AG04450 (cell line): ENCODE measurements at regions not wholly inside any gene's neighbourhood (a gene's known extent, or its start where the extent isn't known, plus 50 kb on each side); places are given as distances from the start of the nearest gene placed in this dataset.

Experiments
- CTCF ChIA-PET: fragments of 300-600, 350-600 bp; formaldehyde crosslinking; extraction: SDS; loops from one replicate; lab custom pipeline; 2022; ENCODE audit warnings: antibody characterized with exemption, inconsistent platforms; lab: Charles Lee
- POLR2A ChIA-PET: fragments of 350-600 bp; formaldehyde crosslinking; extraction: SDS; loops from one replicate; lab custom pipeline; 2021; ENCODE audit warnings: antibody characterized with exemption, inconsistent platforms; lab: Yijun Ruan, JAX
- DNase-seq: peaks from one replicate; pipeline ENCODE4 v3.0.0-alpha.2; 2011; ENCODE audit warnings: low read depth, low spot score
- H3K27ac ChIP-seq: one replicate; pipeline ENCODE4 v1.5.1; 2012; ENCODE audit warnings: low read depth, low read length, control low read depth
- H3K27me3 ChIP-seq: one replicate; pipeline ENCODE4 v1.6.0; 2012; ENCODE audit warnings: low read length; ENCODE audit not compliant: control insufficient read depth, insufficient read depth
- H3K4me3 ChIP-seq: 2 replicates; pipeline ENCODE4 v1.5.1; 2011; ENCODE audit warnings: mild to moderate bottlenecking, low read depth, low read length, control low read depth
- H3K9me3 ChIP-seq: 2 replicates; pipeline ENCODE4 v1.5.1; 2012; ENCODE audit warnings: low read length; ENCODE audit not compliant: control insufficient read depth, insufficient read depth
- CTCF ChIP-seq: IDR thresholded peaks from 2 replicates; pipeline ENCODE4 v1.5.1; 2011; ENCODE audit warnings: low read depth, low read length, control low read depth, inconsistent platforms

- DNase-seq, result no peak
- CTCF ChIA-PET, result no interaction called here
These were observed 1672.5 kb upstream of the DDX18 start for GRCh38 chr2:116141891-116142474.

GRCh38 chr2:116142644-116143227, 1671.8 kb upstream of the DDX18 start:
- DNase-seq, result no peak
- Histone ChIP-seq H3K9me3 (peaks cover 15% of the 10 kb centered on the region), H3K4me3 (no peak overlapping the region), H3K27me3 (no peaks in the 10 kb centered on the region), H3K27ac (no peak overlapping the region)
- POLR2A ChIA-PET, result no interaction called here
- CTCF ChIA-PET, result no interaction called here
- TF ChIP-seq CTCF, result no peak

More at GRCh38 chr2:116141891-116142474, 1672.5 kb upstream of the DDX18 start:
- Histone ChIP-seq H3K4me3 (no peak overlapping the region), H3K9me3 (peaks cover 20% of the 10 kb centered on the region), H3K27me3 (no peaks in the 10 kb centered on the region), H3K27ac (no peak overlapping the region)
- TF ChIP-seq CTCF, result no peak
- POLR2A ChIA-PET, result no interaction called here

GRCh38 chr2:116145031-116145430, 1669.5 kb upstream of the DDX18 start:
- Histone ChIP-seq H3K4me3 (no peak overlapping the region), H3K27me3 (no peaks in the 10 kb centered on the region), H3K27ac (no peak overlapping the region), H3K9me3 (peaks cover 13% of the 10 kb centered on the region)
- no peak for DNase-seq
- ChIA-PET POLR2A (no interaction called here), CTCF (no interaction called here)
- no peak for TF ChIP-seq CTCF

- no peak for TF ChIP-seq CTCF
- POLR2A ChIA-PET, result no interaction called here
- Histone ChIP-seq H3K9me3 (peaks cover 15% of the 10 kb centered on the region), H3K27ac (no peak overlapping the region), H3K27me3 (no peaks in the 10 kb centered on the region), H3K4me3 (no peak overlapping the region)
- no peak for DNase-seq
- CTCF ChIA-PET, result no interaction called here
These were observed 1666.1 kb upstream of the DDX18 start for GRCh38 chr2:116148361-116148760.

GRCh38 chr2:116153729-116154128, 1660.8 kb upstream of the DDX18 start:
- DNase-seq, result no peak
- no peak overlapping the region for H3K27ac ChIP-seq
- peaks cover 5% of the 10 kb centered on the region; the same call in 1 of the 2 replicates for H3K9me3 ChIP-seq
- H3K27me3 ChIP-seq, result no peaks in the 10 kb centered on the region
- CTCF ChIA-PET, result no interaction called here
- H3K4me3 ChIP-seq, result no peak overlapping the region
- POLR2A ChIA-PET, result no interaction called here
- no peak for TF ChIP-seq CTCF
